ENCODE measurements at regions not wholly inside any gene's neighbourhood (a gene's known extent, or its start where the extent isn't known, plus 50 kb on each side); places are given as distances from the start of the nearest gene placed in this dataset.

- FAIRE-seq (no peak), ATAC-seq (no peak), DNase-seq (ENCODE audit: low read depth, low spot score) (no peak)
- H3K79me2 ChIP-seq (ENCODE audit: control insufficient read depth, insufficient read depth, low read length), result no peaks in the 10 kb centered on the region
- TF ChIP-seq EZH2 (IDR thresholded peaks at IDR 0.05; ENCODE audit: borderline replicate concordance, control insufficient read depth, low read depth, low read length) (no peak), MYB (IDR thresholded peaks at IDR 0.05; ENCODE audit: borderline replicate concordance, low read depth, low read length) (no peak), BCL11A (IDR thresholded peaks at IDR 0.05; ENCODE audit: low read depth, low read length) (no peak), ZNF592 (IDR thresholded peaks at IDR 0.05) (no peak), RBBP5 (conservative IDR thresholded peaks at IDR 0.05) (no peak), KAT2A (conservative IDR thresholded peaks at IDR 0.05; ENCODE audit: control insufficient read depth, low read depth, low read length) (no peak), SPI1 (IDR thresholded peaks at IDR 0.05; ENCODE audit: borderline replicate concordance, insufficient read depth, low read depth, low read length) (no peak), MLLT1 (IDR thresholded peaks at IDR 0.05) (no peak), PML (IDR thresholded peaks at IDR 0.05; ENCODE audit: low read length) (no peak), POLR2AphosphoS5 (IDR thresholded peaks at IDR 0.05; ENCODE audit: low read length) (no peak), TARDBP (IDR thresholded peaks at IDR 0.05; ENCODE audit: borderline replicate concordance) (no peak), GABPA (IDR thresholded peaks at IDR 0.05; ENCODE audit: low read depth) (no peak), ZNF24 (IDR thresholded peaks at IDR 0.05) (no peak), RELA (IDR thresholded peaks at IDR 0.05; ENCODE audit: borderline replicate concordance, partially characterized antibody) (no peak)
- ChIA-PET POLR2A (no interaction called here), RAD21 (ENCODE audit: unreplicated experiment) (no interaction called here), SMC1A (ENCODE audit: uncharacterized antibody, unreplicated experiment) (no interaction called here), CTCF (no interaction called here)
- H3K4me3 ChIP-seq, result no peak overlapping the region
- H3K36me3 ChIP-seq (ENCODE audit: control insufficient read depth in 2 of 2, insufficient read depth in 2 of 2, low read length in 1 of 2), result no peaks in the 10 kb centered on the region
- no peaks in the 10 kb centered on the region for H4K20me1 ChIP-seq (ENCODE audit: control insufficient read depth, insufficient read depth)
- no peak overlapping the region for H3K27ac ChIP-seq (ENCODE audit: control insufficient read depth, insufficient read depth)
- no peaks in the 10 kb centered on the region for H3K27me3 ChIP-seq (replicated peaks in 1 of 2; ENCODE audit: control insufficient read depth in 2 of 2, insufficient read depth in 2 of 2, low read length in 1 of 2)
- intact Hi-C loops (cut with micrococcal nuclease; ENCODE audit: unreplicated experiment) (no loop called here), in situ Hi-C loops (cut with MboI) (no loop called here)
- no peak overlapping the region for H3K9ac ChIP-seq (ENCODE audit: control insufficient read depth, insufficient read depth, low read length)
- no peaks in the 10 kb centered on the region; the same call in 1 of the 2 replicates for H3K4me1 ChIP-seq (ENCODE audit: control insufficient read depth, insufficient read depth, low read length)
- H2AFZ ChIP-seq (ENCODE audit: control insufficient read depth, low read depth, low read length), result no peak overlapping the region
- no peaks in the 10 kb centered on the region for H3K9me3 ChIP-seq (replicated peaks; ENCODE audit: control insufficient read depth, insufficient read depth, low read length)
- no peak overlapping the region for H3K4me2 ChIP-seq (ENCODE audit: control insufficient read depth, insufficient read depth)
- no TSS peak for BruUV-seq (replicated peaks)
Measured at GRCh38 chr2:192278701-192279100, 84.0 kb upstream of the TMEFF2 start.

Data from GM12878 (cell line).